ENCODE measurements at regions not wholly inside any gene's neighbourhood (a gene's known extent, or its start where the extent isn't known, plus 50 kb on each side); places are given as distances from the start of the nearest gene placed in this dataset.

DNA sequence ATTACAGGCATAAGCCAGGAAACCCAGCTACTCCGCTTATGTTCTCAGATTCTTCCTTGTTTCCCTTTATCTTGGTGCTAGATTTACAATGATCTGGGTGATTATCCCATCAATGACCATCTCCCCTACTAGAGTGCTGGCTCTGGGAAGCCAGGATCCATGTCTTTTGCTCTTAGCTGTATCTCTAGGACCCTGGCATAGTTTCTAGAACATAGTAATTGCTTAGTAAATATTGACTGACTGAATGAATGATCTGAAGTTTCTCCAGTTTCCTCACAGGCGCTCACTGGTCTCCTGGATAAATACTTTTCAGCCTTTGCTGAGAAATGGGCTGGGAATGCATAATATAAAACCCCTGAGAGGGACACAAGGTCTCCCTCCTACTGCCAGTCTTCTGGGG is 60.0 kb upstream of the KLF9 start:
- no peak overlapping the region for H3K4me3 ChIP-seq
- WGBS, 2 donors (ENCODE audit: low coverage in 1 of 2), result 60 to 100% methylated on average over 1 to 2 of the region's 2 CpGs
- peak overlapping the region; percentile 16 to 61 (median 58) for H3K27ac ChIP-seq
- DNase-seq, result no peak
- TF ChIP-seq POLR2A (IDR thresholded peaks at IDR 0.05) (no peak), EP300 (IDR thresholded peaks at IDR 0.05; ENCODE audit: low read depth) (no peak), POLR2AphosphoS5 (IDR thresholded peaks at IDR 0.05) (no peak)
- TF ChIP-seq, protein P1, sequence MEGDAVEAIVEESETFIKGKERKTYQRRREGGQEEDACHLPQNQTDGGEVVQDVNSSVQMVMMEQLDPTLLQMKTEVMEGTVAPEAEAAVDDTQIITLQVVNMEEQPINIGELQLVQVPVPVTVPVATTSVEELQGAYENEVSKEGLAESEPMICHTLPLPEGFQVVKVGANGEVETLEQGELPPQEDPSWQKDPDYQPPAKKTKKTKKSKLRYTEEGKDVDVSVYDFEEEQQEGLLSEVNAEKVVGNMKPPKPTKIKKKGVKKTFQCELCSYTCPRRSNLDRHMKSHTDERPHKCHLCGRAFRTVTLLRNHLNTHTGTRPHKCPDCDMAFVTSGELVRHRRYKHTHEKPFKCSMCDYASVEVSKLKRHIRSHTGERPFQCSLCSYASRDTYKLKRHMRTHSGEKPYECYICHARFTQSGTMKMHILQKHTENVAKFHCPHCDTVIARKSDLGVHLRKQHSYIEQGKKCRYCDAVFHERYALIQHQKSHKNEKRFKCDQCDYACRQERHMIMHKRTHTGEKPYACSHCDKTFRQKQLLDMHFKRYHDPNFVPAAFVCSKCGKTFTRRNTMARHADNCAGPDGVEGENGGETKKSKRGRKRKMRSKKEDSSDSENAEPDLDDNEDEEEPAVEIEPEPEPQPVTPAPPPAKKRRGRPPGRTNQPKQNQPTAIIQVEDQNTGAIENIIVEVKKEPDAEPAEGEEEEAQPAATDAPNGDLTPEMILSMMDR (IDR thresholded peaks at IDR 0.05), result no peak
- no peaks in the 10 kb centered on the region for H3K9me3 ChIP-seq
- H3K36me3 ChIP-seq, result no peaks in the 10 kb centered on the region
- peaks cover 35 to 70% (median 57%) of the 10 kb centered on the region in 4 donors for H3K4me1 ChIP-seq
- in situ Hi-C loops (cut with MboI; ENCODE audit: low pct_ligation_motif_present in 1 of 4, low pct_unique_long_range_greater_than_20kb in 1 of 4, low sequenced_read_pairs in 3 of 4) (no loop called here), intact Hi-C loops (cut with DNase I; ENCODE audit: low total_unique reads) (no loop called here)
- H3K27me3 ChIP-seq, result no peaks in the 10 kb centered on the region

DNA sequence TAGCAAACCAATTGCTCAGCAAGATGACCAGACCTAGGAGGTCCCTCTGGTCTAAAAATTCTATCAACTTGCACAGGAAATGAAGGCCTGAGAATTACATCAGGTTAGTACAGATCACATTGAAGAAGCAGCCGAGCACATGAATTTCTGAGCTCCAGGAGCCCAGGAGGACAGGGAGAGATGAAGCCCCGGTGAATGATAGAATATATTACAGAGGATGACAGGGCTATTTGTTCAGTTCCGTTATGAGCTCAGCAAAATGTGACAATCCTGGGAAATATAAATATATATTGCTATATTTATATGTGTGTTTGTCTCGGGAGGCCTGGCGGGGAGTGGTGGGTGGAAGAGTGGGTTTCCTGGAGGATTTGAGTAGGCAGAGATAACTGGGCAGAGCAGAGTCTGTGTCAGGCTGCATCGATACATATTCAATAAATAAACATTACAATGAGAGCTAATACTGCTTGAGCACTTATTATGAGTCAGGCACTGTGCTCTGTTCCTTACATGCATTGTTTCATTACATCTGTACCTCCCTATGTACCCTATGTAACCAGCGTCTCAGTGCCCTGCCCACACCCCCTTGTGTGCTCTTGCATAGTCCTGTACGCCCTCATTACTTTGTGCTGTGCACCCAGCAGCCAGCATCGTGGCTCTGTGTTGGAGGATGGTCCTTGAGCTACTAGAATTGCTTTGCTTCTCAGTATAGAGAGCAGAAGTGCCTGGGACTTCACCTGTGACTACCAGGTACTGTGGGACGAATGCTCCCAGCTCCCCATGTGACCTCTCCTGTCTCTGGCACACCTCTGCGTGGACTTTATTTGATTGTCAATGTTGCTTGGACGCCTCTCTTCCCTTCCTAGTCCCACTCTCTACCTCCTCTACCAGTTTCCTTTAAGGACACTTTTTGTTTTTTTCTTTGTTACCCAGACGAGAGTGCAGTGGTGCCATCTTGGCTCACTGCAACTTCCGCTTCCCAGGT is 58.1 kb upstream of the KLF9 start:
- peaks cover 18 to 55% (median 43%) of the 10 kb centered on the region in 4 donors for H3K4me1 ChIP-seq

DNA sequence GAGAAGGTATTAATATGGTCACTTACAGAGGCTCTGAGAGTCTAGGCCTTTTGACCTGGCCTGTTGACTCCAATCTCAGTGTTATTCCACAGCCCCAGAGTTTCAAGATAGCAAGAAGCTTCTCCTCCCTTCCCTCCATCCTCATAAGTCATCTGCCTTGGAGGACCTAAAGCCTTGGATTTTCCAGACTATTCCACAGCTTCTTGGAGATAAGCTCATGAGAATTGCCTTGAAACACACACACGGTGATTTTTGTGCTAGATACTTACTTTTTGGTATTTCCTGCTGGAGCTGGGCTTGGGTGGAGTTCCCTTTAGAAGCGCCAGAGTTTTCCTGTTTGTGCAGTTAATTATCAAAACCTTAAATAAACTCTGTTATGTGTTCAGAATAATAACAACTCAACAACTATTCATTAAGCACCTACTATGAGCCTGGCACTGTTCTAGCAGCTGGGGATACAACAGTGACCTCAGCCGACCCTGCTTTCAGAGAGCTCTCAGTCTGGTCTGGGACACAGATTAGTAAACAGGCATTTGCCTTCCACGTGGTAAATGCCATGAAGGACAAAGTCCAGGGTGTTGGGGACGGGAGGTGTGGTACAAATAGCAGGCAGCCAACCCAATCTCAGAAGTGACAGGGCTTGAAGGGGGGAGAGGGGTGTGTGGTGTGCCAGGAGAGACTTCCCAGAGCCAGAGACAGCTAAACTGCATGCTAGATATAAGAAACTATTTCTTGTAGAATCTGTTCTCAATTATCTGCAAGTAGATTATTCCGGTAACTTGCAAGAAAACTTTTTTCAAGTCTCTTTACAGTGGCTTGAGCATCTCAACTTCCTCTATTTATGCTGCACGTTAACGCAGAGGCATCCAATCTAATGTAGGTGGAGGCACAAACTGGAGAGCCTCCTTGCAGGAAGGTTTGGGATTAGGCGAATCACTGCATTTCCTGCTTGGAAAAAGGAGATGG is 55.9 kb upstream of the KLF9 start:
- intact Hi-C loops (cut with DNase I; ENCODE audit: low total_unique reads), result no loop called here
- Histone ChIP-seq H3K27me3 (no peaks in the 10 kb centered on the region), H3K9me3 (no peaks in the 10 kb centered on the region), H3K4me3 (no peak overlapping the region), H3K4me1 (peaks cover 13 to 52% (median 40%) of the 10 kb centered on the region in 4 donors), H3K36me3 (no peaks in the 10 kb centered on the region), H3K27ac (peak overlapping the region; percentile 79 to 85 (median 83))
- in situ Hi-C loops (cut with MboI; ENCODE audit: low pct_ligation_motif_present in 1 of 4, low pct_unique_long_range_greater_than_20kb in 1 of 4, low sequenced_read_pairs in 3 of 4), result no loop called here
- TF ChIP-seq EP300 (IDR thresholded peaks at IDR 0.05; ENCODE audit: low read depth) (peak; percentile 27), POLR2A (IDR thresholded peaks at IDR 0.05) (peak; percentile 30), POLR2AphosphoS5 (IDR thresholded peaks at IDR 0.05) (peak in 2 of 3 donors; percentile 57 to 71)
- TF ChIP-seq, protein P1 (IDR thresholded peaks at IDR 0.05), result peak in 1 of 5 experiments; percentile 18
- peak; percentile 82 for DNase-seq
- 29 to 37% methylated on average over 8 to 9 of the region's 9 CpGs for WGBS, 2 donors (ENCODE audit: low coverage in 1 of 2)

More for the DNA sequence above, 58.1 kb upstream of the KLF9 start:
- intact Hi-C loops (cut with DNase I; ENCODE audit: low total_unique reads) (no loop called here), in situ Hi-C loops (cut with MboI; ENCODE audit: low pct_ligation_motif_present in 1 of 4, low pct_unique_long_range_greater_than_20kb in 1 of 4, low sequenced_read_pairs in 3 of 4) (no loop called here)
- no peak overlapping the region for H3K4me3 ChIP-seq
- WGBS, 2 donors (ENCODE audit: low coverage in 1 of 2), result 69 to 80% methylated on average over 8 to 14 of the region's 14 CpGs
- DNase-seq, result no peak
- H3K9me3 ChIP-seq, result no peaks in the 10 kb centered on the region
- H3K27me3 ChIP-seq, result no peaks in the 10 kb centered on the region
- H3K27ac ChIP-seq, result peak overlapping the region; percentile 2 to 84 (median 80)
- TF ChIP-seq, protein P1 (IDR thresholded peaks at IDR 0.05), result no peak
- TF ChIP-seq POLR2A (IDR thresholded peaks at IDR 0.05), result no peak
- TF ChIP-seq POLR2AphosphoS5 (IDR thresholded peaks at IDR 0.05), result no peak
- no peak for TF ChIP-seq EP300 (IDR thresholded peaks at IDR 0.05; ENCODE audit: low read depth)
- H3K36me3 ChIP-seq, result no peaks in the 10 kb centered on the region
